Activated naive CD4-positive, alpha-beta T cell treated with anti-CD3 and anti-CD28 coated beads for 36 hours (primary cell): ENCODE measurements at regions not wholly inside any gene's neighbourhood (a gene's known extent, or its start where the extent isn't known, plus 50 kb on each side); places are given as distances from the start of the nearest gene placed in this dataset.

Source experiments
- CTCF ChIA-PET: fragments of 350-600 bp; sonication (Branson Sonifier 250); formaldehyde crosslinking; loops from one replicate; lab custom pipeline; 2021; ENCODE audit warnings: antibody characterized with exemption; lab: Charles Lee
- DNase-seq: peaks from one replicate; pipeline ENCODE4 v3.0.0-alpha.2; 2020
- H3K27ac Mint-ChIP-seq: one replicate; pipeline ENCODE4 v1.8.0; 2021; ENCODE audit warnings: mild to moderate bottlenecking, mixed read lengths
- H3K27me3 Mint-ChIP-seq: one replicate; pipeline ENCODE4 v1.8.0; 2021; ENCODE audit warnings: low read depth, mixed read lengths
- H3K36me3 Mint-ChIP-seq: one replicate; pipeline ENCODE4 v1.8.0; 2021; ENCODE audit warnings: low read depth, mixed read lengths
- H3K4me1 Mint-ChIP-seq: one replicate; pipeline ENCODE4 v1.8.0; 2021; ENCODE audit warnings: low read depth, mixed read lengths
- H3K4me3 Mint-ChIP-seq: one replicate; pipeline ENCODE4 v1.8.0; 2021; ENCODE audit warnings: mild to moderate bottlenecking, moderate library complexity, mixed read lengths
- H3K9me3 Mint-ChIP-seq: one replicate; pipeline ENCODE4 v1.8.0; 2021; ENCODE audit warnings: mixed read lengths
- intact Hi-C: fragments of 100-400 bp; cut with micrococcal nuclease; formaldehyde crosslinking; loops from one replicate; pipeline ENCODE4 v1.15.1; 2023

GRCh38 chr4:147029296-147029695 lies 83.6 kb upstream of the TTC29 start:
- CTCF ChIA-PET, result no interaction called here
- no peaks in the 10 kb centered on the region for H3K4me1 Mint-ChIP-seq
- no peak for DNase-seq
- no peaks in the 10 kb centered on the region for H3K9me3 Mint-ChIP-seq
- intact Hi-C loops, result no loop called here
- H3K4me3 Mint-ChIP-seq, result no peak overlapping the region
- no peak overlapping the region for H3K27ac Mint-ChIP-seq
- no peaks in the 10 kb centered on the region for H3K27me3 Mint-ChIP-seq
- no peaks in the 10 kb centered on the region for H3K36me3 Mint-ChIP-seq

- H3K9me3 Mint-ChIP-seq, result no peaks in the 10 kb centered on the region
- no peak overlapping the region for H3K4me3 Mint-ChIP-seq
- no peaks in the 10 kb centered on the region for H3K4me1 Mint-ChIP-seq
- no peaks in the 10 kb centered on the region for H3K36me3 Mint-ChIP-seq
- intact Hi-C loops, result no loop called here
- H3K27ac Mint-ChIP-seq, result no peak overlapping the region
- no peak for DNase-seq
- H3K27me3 Mint-ChIP-seq, result peaks cover 11% of the 10 kb centered on the region
- CTCF ChIA-PET, result no interaction called here
Measured at GRCh38 chr4:147034372-147034771, 88.7 kb upstream of the TTC29 start.

- no peak for DNase-seq
- no peaks in the 10 kb centered on the region for H3K9me3 Mint-ChIP-seq
- H3K4me3 Mint-ChIP-seq, result no peak overlapping the region
- H3K27ac Mint-ChIP-seq, result no peak overlapping the region
- H3K36me3 Mint-ChIP-seq, result no peaks in the 10 kb centered on the region
- peaks cover 21% of the 10 kb centered on the region for H3K27me3 Mint-ChIP-seq
- intact Hi-C loops, result no loop called here
- CTCF ChIA-PET, result no interaction called here
- H3K4me1 Mint-ChIP-seq, result no peaks in the 10 kb centered on the region
Measured at GRCh38 chr4:147037069-147037468, 91.4 kb upstream of the TTC29 start.

GRCh38 chr4:147039976-147040575 lies 94.4 kb upstream of the TTC29 start:
- Mint-ChIP-seq H3K36me3 (no peaks in the 10 kb centered on the region), H3K4me3 (no peak overlapping the region), H3K4me1 (no peaks in the 10 kb centered on the region), H3K27me3 (peaks cover 21% of the 10 kb centered on the region), H3K27ac (peak overlapping the region; percentile 26), H3K9me3 (no peaks in the 10 kb centered on the region)
- intact Hi-C loops, result no loop called here
- DNase-seq, result no peak
- CTCF ChIA-PET, result no interaction called here

GRCh38 chr4:147040874-147041273 lies 95.2 kb upstream of the TTC29 start:
- Mint-ChIP-seq H3K9me3 (no peaks in the 10 kb centered on the region), H3K27me3 (peaks cover 17% of the 10 kb centered on the region), H3K36me3 (no peaks in the 10 kb centered on the region), H3K27ac (no peak overlapping the region), H3K4me1 (no peaks in the 10 kb centered on the region), H3K4me3 (no peak overlapping the region)
- DNase-seq, result no peak
- CTCF ChIA-PET, result no interaction called here
- intact Hi-C loops, result no loop called here

- intact Hi-C loops, result no loop called here
- peaks cover 17% of the 10 kb centered on the region for H3K27me3 Mint-ChIP-seq
Measured at GRCh38 chr4:147041376-147041775, 95.7 kb upstream of the TTC29 start.

GRCh38 chr4:147042046-147042445 lies 96.4 kb upstream of the TTC29 start:
- intact Hi-C loops, result no loop called here
- no peak for DNase-seq
- no peak overlapping the region for H3K27ac Mint-ChIP-seq
- no peaks in the 10 kb centered on the region for H3K36me3 Mint-ChIP-seq
- no peak overlapping the region for H3K4me3 Mint-ChIP-seq
- no peaks in the 10 kb centered on the region for H3K9me3 Mint-ChIP-seq
- CTCF ChIA-PET, result interaction anchor here (0.6 kb wide), 1 partner anchor 25 kb away, joined by 3 read pairs; no protein-coding TSS in a partner anchor
- H3K27me3 Mint-ChIP-seq, result peaks cover 23% of the 10 kb centered on the region
- H3K4me1 Mint-ChIP-seq, result no peaks in the 10 kb centered on the region

More at GRCh38 chr4:147041376-147041775, 95.7 kb upstream of the TTC29 start:
- CTCF ChIA-PET, result no interaction called here
- Mint-ChIP-seq H3K27ac (no peak overlapping the region), H3K4me3 (no peak overlapping the region), H3K9me3 (no peaks in the 10 kb centered on the region), H3K4me1 (no peaks in the 10 kb centered on the region), H3K36me3 (no peaks in the 10 kb centered on the region)
- DNase-seq, result no peak

- H3K4me3 Mint-ChIP-seq, result no peak overlapping the region
- no peaks in the 10 kb centered on the region for H3K9me3 Mint-ChIP-seq
- H3K27ac Mint-ChIP-seq, result no peak overlapping the region
- intact Hi-C loops, result no loop called here
- peaks cover 30% of the 10 kb centered on the region for H3K27me3 Mint-ChIP-seq
- CTCF ChIA-PET, result no interaction called here
- H3K36me3 Mint-ChIP-seq, result no peaks in the 10 kb centered on the region
- DNase-seq, result no peak
- H3K4me1 Mint-ChIP-seq, result no peaks in the 10 kb centered on the region
Measured at GRCh38 chr4:147044241-147044640, 98.6 kb upstream of the TTC29 start.

- H3K4me1 Mint-ChIP-seq, result no peaks in the 10 kb centered on the region
- intact Hi-C loops, result no loop called here
- CTCF ChIA-PET, result no interaction called here
Measured at GRCh38 chr4:147049946-147050345, 104.3 kb upstream of the TTC29 start.

GRCh38 chr4:147050356-147050765 lies 104.7 kb upstream of the TTC29 start:
- intact Hi-C loops, result no loop called here
- Mint-ChIP-seq H3K27me3 (peaks cover 37% of the 10 kb centered on the region), H3K9me3 (no peaks in the 10 kb centered on the region), H3K36me3 (no peaks in the 10 kb centered on the region), H3K4me1 (no peaks in the 10 kb centered on the region), H3K27ac (no peak overlapping the region), H3K4me3 (no peak overlapping the region)
- no peak for DNase-seq
- CTCF ChIA-PET, result no interaction called here

More at GRCh38 chr4:147049946-147050345, 104.3 kb upstream of the TTC29 start:
- no peak for DNase-seq
- H3K9me3 Mint-ChIP-seq, result no peaks in the 10 kb centered on the region
- peaks cover 37% of the 10 kb centered on the region for H3K27me3 Mint-ChIP-seq
- H3K4me3 Mint-ChIP-seq, result no peak overlapping the region
- no peak overlapping the region for H3K27ac Mint-ChIP-seq
- H3K36me3 Mint-ChIP-seq, result no peaks in the 10 kb centered on the region

GRCh38 chr4:147052361-147052760 lies 106.7 kb upstream of the TTC29 start:
- Mint-ChIP-seq H3K27me3 (peaks cover 28% of the 10 kb centered on the region), H3K27ac (no peak overlapping the region), H3K4me3 (no peak overlapping the region), H3K9me3 (no peaks in the 10 kb centered on the region), H3K4me1 (peaks cover 2% of the 10 kb centered on the region), H3K36me3 (no peaks in the 10 kb centered on the region)
- intact Hi-C loops, result no loop called here
- CTCF ChIA-PET, result no interaction called here
- DNase-seq, result no peak

- no peak for DNase-seq
- intact Hi-C loops, result no loop called here
- Mint-ChIP-seq H3K27me3 (peaks cover 18% of the 10 kb centered on the region), H3K36me3 (no peaks in the 10 kb centered on the region), H3K9me3 (no peaks in the 10 kb centered on the region), H3K27ac (no peak overlapping the region), H3K4me3 (no peak overlapping the region), H3K4me1 (peaks cover 5% of the 10 kb centered on the region)
- CTCF ChIA-PET, result no interaction called here
Measured at GRCh38 chr4:147054228-147054872, 108.7 kb upstream of the TTC29 start.
